Thoracic aorta (tissue), 2 donors: ENCODE measurements at regions not wholly inside any gene's neighbourhood (a gene's known extent, or its start where the extent isn't known, plus 50 kb on each side); places are given as distances from the start of the nearest gene placed in this dataset.
"Not testable (repeated sequence)": the region's sequence is repeated elsewhere in the genome, so short reads cannot be mapped to it uniquely, and the experiment has no call there.

Experiments used
- ATAC-seq: fragments of 150-250 bp; one replicate; pipeline ENCODE4 v1.8.0; 2017; ENCODE audit warnings: low read depth; ENCODE audit not compliant: insufficient number of reproducible peaks, low FRiP score
- DNase-seq: peaks from one replicate; pipeline ENCODE4 v3.0.0-alpha.2; 2020; ENCODE audit warnings: low spot score
- H3K27ac ChIP-seq, 2 donors: fragments of 200-600 bp; sonication (generic); 1 replicate in 1 of 2; 2 replicates in 1 of 2; pipeline ENCODE4 v1.5.1; 2016; ENCODE audit warnings: mild to moderate bottlenecking in 2 of 2, moderate library complexity in 2 of 2
- H3K27me3 ChIP-seq: fragments of 200-600 bp; sonication (generic); replicated peaks from 2 replicates; pipeline ENCODE4 v1.6.0; 2016; ENCODE audit warnings: mild to moderate bottlenecking; ENCODE audit not compliant: insufficient read depth
- H3K36me3 ChIP-seq: fragments of 200-600 bp; sonication (generic); one replicate; pipeline ENCODE4 v1.5.1; 2016
- H3K4me1 ChIP-seq, 2 donors: fragments of 200-600 bp; sonication (generic); 1 replicate in 1 of 2; 2 replicates in 1 of 2; pipeline versions ENCODE4 v1.5.1 to v1.6.0; 2016; ENCODE audit warnings: low read depth in 2 of 2, mild to moderate bottlenecking in 1 of 2; ENCODE audit not compliant: control insufficient read depth in 1 of 2
- H3K4me3 ChIP-seq: fragments of 200-600 bp; sonication (generic); 2 replicates; pipeline ENCODE4 v1.5.1; 2016; ENCODE audit warnings: mild to moderate bottlenecking
- H3K9me3 ChIP-seq: fragments of 200-600 bp; sonication (generic); 2 replicates; pipeline ENCODE4 v1.5.1; 2016
- CTCF ChIP-seq: fragments of 200-600 bp; sonication (generic); IDR thresholded peaks from one replicate; pipeline ENCODE4 v1.5.1; 2019; ENCODE audit warnings: antibody characterized with exemption

GRCh38 chr12:104887452-104887851, 70.6 kb downstream of the SLC41A2 start:
- H3K27me3 ChIP-seq: no peaks in the 10 kb centered on the region
- H3K4me3 ChIP-seq: no peak overlapping the region
- TF ChIP-seq CTCF: no peak
- H3K4me1 ChIP-seq: peaks cover 12 to 31% of the 10 kb centered on the region in 2 donors
- H3K36me3 ChIP-seq: no peaks in the 10 kb centered on the region
- no peak overlapping the region for H3K27ac ChIP-seq
- H3K9me3 ChIP-seq: no peaks in the 10 kb centered on the region
- DNase-seq: no peak
- no peak for ATAC-seq

- Histone ChIP-seq H3K27ac (no peak overlapping the region), H3K4me3 (no peak overlapping the region), H3K36me3 (no peaks in the 10 kb centered on the region), H3K9me3 (no peaks in the 10 kb centered on the region), H3K27me3 (no peaks in the 10 kb centered on the region), H3K4me1 (peaks cover 12 to 29% of the 10 kb centered on the region in 2 donors)
- TF ChIP-seq CTCF: no peak
- no peak for DNase-seq
- no peak for ATAC-seq
These were observed 71.4 kb downstream of the SLC41A2 start for GRCh38 chr12:104886418-104887401.

GRCh38 chr12:104878858-104879257, 79.2 kb downstream of the SLC41A2 start:
- not testable (repeated sequence) for DNase-seq, H3K4me3 ChIP-seq, H3K9me3 ChIP-seq, H3K27me3 ChIP-seq, ATAC-seq, H3K27ac ChIP-seq, H3K36me3 ChIP-seq, H3K4me1 ChIP-seq

GRCh38 chr12:104877103-104877705, 80.9 kb downstream of the SLC41A2 start:
- TF ChIP-seq CTCF: peak; percentile 56
- DNase-seq: no peak

GRCh38 chr12:104873374-104873773, 84.7 kb downstream of the SLC41A2 start:
- no peak for ATAC-seq
- Histone ChIP-seq H3K27me3 (no peaks in the 10 kb centered on the region), H3K36me3 (no peaks in the 10 kb centered on the region), H3K27ac (peak overlapping the region; percentile 22 to 55), H3K4me1 (peaks cover 10 to 28% of the 10 kb centered on the region in 2 donors), H3K4me3 (no peak overlapping the region), H3K9me3 (no peaks in the 10 kb centered on the region)
- DNase-seq: no peak
- no peak for TF ChIP-seq CTCF

More at GRCh38 chr12:104877103-104877705, 80.9 kb downstream of the SLC41A2 start:
- Histone ChIP-seq H3K27me3 (no peaks in the 10 kb centered on the region), H3K4me3 (no peak overlapping the region), H3K4me1 (peaks cover 7 to 11% of the 10 kb centered on the region in 2 donors), H3K36me3 (no peaks in the 10 kb centered on the region), H3K27ac (no peak overlapping the region), H3K9me3 (no peaks in the 10 kb centered on the region)
- ATAC-seq: no peak
